ENCODE measurements at regions not wholly inside any gene's neighbourhood (a gene's known extent, or its start where the extent isn't known, plus 50 kb on each side); places are given as distances from the start of the nearest gene placed in this dataset.
"Not testable (repeated sequence)": the region's sequence is repeated elsewhere in the genome, so short reads cannot be mapped to it uniquely, and the experiment has no call there.

DNA sequence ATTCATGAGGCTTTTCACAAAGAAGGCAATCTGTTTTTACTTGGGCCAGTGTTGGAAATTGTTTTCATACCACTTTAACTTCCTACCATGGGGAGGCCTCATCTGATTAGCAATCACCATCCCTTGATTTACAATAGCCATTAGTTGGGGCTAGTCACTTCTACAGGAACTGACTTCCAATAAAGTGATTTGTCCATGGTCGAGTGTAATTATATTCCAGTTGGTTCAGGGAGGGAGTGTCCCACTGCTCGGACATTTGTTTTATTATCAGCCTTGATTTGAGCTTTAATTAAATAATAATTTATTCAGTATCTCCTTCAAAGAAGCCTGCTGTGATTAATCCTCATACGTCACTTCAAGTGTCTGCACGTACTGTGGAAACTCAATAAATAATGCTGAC, 233.9 kb upstream of the CNTNAP5 start:
- TF ChIP-seq, protein P1, sequence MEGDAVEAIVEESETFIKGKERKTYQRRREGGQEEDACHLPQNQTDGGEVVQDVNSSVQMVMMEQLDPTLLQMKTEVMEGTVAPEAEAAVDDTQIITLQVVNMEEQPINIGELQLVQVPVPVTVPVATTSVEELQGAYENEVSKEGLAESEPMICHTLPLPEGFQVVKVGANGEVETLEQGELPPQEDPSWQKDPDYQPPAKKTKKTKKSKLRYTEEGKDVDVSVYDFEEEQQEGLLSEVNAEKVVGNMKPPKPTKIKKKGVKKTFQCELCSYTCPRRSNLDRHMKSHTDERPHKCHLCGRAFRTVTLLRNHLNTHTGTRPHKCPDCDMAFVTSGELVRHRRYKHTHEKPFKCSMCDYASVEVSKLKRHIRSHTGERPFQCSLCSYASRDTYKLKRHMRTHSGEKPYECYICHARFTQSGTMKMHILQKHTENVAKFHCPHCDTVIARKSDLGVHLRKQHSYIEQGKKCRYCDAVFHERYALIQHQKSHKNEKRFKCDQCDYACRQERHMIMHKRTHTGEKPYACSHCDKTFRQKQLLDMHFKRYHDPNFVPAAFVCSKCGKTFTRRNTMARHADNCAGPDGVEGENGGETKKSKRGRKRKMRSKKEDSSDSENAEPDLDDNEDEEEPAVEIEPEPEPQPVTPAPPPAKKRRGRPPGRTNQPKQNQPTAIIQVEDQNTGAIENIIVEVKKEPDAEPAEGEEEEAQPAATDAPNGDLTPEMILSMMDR (IDR thresholded peaks at IDR 0.05), result no peak
- H3K27ac Mint-ChIP-seq, result no peak overlapping the region
- peaks cover 12% of the 10 kb centered on the region for H3K9me3 Mint-ChIP-seq
- DNase-seq, result no peak
- H3K4me1 Mint-ChIP-seq, result peaks cover 6% of the 10 kb centered on the region
- no peak overlapping the region for H3K4me3 Mint-ChIP-seq
- no peaks in the 10 kb centered on the region for H3K36me3 Mint-ChIP-seq (ENCODE audit: low read depth)
- H3K27me3 Mint-ChIP-seq (ENCODE audit: low read depth, poor library complexity), result no peaks in the 10 kb centered on the region

DNA sequence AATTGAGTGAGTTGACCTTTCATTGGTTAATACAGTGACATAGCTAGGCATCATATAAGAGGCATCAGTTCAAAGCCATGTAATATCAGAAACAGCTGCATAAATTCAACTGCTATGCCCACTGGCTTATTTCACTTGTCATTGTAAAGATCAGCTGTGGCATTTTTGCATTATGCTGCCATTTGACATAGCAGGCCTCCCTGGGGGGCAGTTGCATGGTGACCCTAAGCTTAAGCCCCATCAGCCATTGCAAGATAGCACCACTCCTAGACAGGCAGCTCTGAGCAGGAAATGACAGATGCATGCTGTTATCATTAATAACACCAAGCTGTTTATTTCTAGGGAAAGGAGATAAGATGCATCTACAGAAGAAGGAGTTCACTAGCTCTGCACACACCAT, 233.4 kb upstream of the CNTNAP5 start:
- Mint-ChIP-seq H3K4me3 (no peak overlapping the region), H3K4me1 (peaks cover 6% of the 10 kb centered on the region), H3K27me3 (ENCODE audit: low read depth, poor library complexity) (no peaks in the 10 kb centered on the region), H3K36me3 (ENCODE audit: low read depth) (no peaks in the 10 kb centered on the region), H3K9me3 (peaks cover 8% of the 10 kb centered on the region), H3K27ac (no peak overlapping the region)
- TF ChIP-seq, protein P1 (IDR thresholded peaks at IDR 0.05), result no peak
- no peak for DNase-seq

DNA sequence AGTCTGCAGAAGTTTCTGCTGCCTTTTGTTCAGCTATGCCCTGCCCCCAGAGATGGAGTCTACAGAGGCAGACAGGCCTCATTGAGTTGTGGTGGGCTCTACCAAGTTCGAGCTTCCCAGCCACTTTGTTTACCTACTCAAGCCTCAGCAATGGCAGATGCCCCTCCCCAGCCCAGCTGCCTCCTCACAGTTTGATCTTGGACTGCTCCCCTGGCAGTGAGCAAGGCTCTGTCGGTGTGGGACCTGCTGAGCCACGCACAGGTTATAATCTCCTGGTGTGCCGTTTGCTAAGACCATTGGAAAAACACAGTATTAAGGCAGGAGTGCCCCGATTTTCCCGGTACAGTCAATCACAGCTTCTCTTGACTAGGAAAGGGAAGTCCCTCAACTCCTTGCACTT, 221.0 kb upstream of the CNTNAP5 start:
- H3K27me3 Mint-ChIP-seq (ENCODE audit: low read depth, poor library complexity); H3K36me3 Mint-ChIP-seq (ENCODE audit: low read depth); H3K4me3 Mint-ChIP-seq; H3K4me1 Mint-ChIP-seq; H3K27ac Mint-ChIP-seq; DNase-seq: not testable (repeated sequence)
- peaks cover 46% of the 10 kb centered on the region for H3K9me3 Mint-ChIP-seq

DNA sequence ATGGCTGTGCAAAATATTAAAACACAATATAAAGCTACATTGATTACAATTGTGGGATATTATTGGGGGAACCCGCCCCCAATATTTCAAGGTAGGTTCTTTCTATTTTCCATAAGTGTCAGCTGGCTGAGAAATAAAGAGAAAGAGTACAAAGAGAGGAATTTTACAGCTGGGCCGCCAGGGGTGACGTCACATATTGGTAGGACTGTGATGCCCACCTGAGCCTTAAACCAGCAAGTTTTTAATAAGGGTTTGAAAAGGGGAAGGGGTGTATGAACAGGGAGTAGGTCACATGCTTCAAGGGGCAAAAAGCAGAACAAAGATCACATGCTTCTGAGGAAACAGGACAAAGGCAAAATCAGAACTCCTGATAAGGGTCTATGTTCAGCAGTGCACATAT, 219.3 kb upstream of the CNTNAP5 start:
- DNase-seq, result not testable (repeated sequence)

DNA sequence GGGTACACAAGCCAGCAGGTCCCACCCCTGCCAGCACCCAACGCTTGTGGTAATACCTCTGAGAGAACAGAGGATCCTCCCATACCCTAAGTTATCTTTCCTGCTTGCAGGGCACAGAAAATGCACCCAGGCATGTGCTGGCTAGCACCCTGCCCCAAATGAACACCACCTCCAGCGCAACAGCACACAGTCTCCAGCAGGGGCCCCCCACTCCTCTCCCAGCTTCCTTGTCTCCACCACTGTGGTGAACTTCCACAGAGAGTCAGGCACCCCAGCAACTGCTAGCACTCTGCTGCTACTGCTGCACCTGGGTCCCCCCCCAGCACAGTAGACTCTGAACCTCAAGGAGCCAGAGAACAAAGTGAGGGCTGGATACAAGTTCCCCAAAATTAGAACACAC, 216.8 kb upstream of the CNTNAP5 start:
- Mint-ChIP-seq H3K27ac (no peak overlapping the region), H3K36me3 (ENCODE audit: low read depth) (peaks cover 9% of the 10 kb centered on the region), H3K9me3 (peaks cover 36% of the 10 kb centered on the region), H3K27me3 (ENCODE audit: low read depth, poor library complexity) (no peaks in the 10 kb centered on the region), H3K4me1 (no peaks in the 10 kb centered on the region), H3K4me3 (no peak overlapping the region)
- TF ChIP-seq, protein P1 (IDR thresholded peaks at IDR 0.05), result no peak
- DNase-seq, result no peak

More for the DNA sequence above, 219.3 kb upstream of the CNTNAP5 start:
- peaks cover 41% of the 10 kb centered on the region for H3K9me3 Mint-ChIP-seq
- H3K4me3 Mint-ChIP-seq; H3K4me1 Mint-ChIP-seq; H3K27me3 Mint-ChIP-seq (ENCODE audit: low read depth, poor library complexity); H3K36me3 Mint-ChIP-seq (ENCODE audit: low read depth); H3K27ac Mint-ChIP-seq: not testable (repeated sequence)

DNA sequence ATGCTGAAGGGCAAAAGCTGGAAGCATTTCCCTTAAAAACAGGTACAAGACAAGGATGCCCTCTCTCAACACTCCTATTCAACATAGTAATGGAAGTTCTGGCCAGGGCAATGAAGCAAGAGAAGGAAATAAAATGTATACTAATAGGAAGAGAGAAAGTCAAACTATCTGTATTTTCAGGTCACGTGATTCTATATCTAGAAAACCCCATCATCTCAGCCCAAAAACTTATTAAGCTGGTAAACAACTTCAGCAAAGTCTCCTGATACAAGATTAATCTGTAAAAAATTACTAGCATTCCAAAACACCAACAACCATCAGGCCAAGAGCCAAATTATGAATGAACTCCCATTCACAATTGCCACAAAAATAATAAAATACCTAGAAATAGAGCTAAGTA, 213.2 kb upstream of the CNTNAP5 start:
- no peak overlapping the region for H3K4me3 Mint-ChIP-seq
- TF ChIP-seq, protein P1 (IDR thresholded peaks at IDR 0.05), result no peak
- no peak overlapping the region for H3K27ac Mint-ChIP-seq
- DNase-seq, result no peak
- peaks cover 11% of the 10 kb centered on the region for H3K9me3 Mint-ChIP-seq
- no peaks in the 10 kb centered on the region for H3K27me3 Mint-ChIP-seq (ENCODE audit: low read depth, poor library complexity)
- no peaks in the 10 kb centered on the region for H3K36me3 Mint-ChIP-seq (ENCODE audit: low read depth)
- H3K4me1 Mint-ChIP-seq, result no peaks in the 10 kb centered on the region

DNA sequence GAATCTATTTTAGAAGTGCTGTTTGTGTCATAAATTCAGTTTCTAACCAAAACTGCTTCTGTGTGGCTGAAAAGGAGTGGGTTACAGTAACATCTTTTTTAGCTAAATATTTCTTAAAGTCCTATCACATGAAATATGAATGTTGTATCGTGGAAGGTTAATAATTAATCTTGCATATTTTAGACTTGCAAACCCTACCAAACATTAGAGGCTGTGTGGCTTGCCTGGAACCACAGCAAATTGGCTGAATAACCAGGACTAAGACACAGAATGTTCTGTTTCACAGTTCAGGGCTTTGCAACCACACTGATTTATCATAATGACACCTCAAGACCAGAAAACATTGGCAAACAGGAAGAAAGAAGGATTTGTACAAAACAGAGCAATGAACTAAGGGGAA, 208.9 kb upstream of the CNTNAP5 start:
- H3K27ac Mint-ChIP-seq, result no peak overlapping the region
- no peaks in the 10 kb centered on the region for H3K4me1 Mint-ChIP-seq

More for the DNA sequence above, 208.9 kb upstream of the CNTNAP5 start:
- Mint-ChIP-seq H3K36me3 (ENCODE audit: low read depth) (no peaks in the 10 kb centered on the region), H3K27me3 (ENCODE audit: low read depth, poor library complexity) (no peaks in the 10 kb centered on the region), H3K4me3 (no peak overlapping the region), H3K9me3 (no peaks in the 10 kb centered on the region)
- DNase-seq, result no peak
- TF ChIP-seq, protein P1 (IDR thresholded peaks at IDR 0.05), result no peak

Measured in nephron progenitor cell (in vitro differentiated cells).